GM12874 (cell line): ENCODE measurements at regions not wholly inside any gene's neighbourhood (a gene's known extent, or its start where the extent isn't known, plus 50 kb on each side); places are given as distances from the start of the nearest gene placed in this dataset.

Experiments
- CTCF ChIP-seq: IDR thresholded peaks from 2 replicates; pipeline ENCODE4 v1.5.1; 2011; ENCODE audit warnings: low read depth, mild to moderate bottlenecking, control low read depth, low read length, moderate library complexity; ENCODE audit not compliant: insufficient read depth

GRCh38 chr2:16885027-16885426 lies 219.4 kb upstream of the CYRIA start:
- TF ChIP-seq CTCF: no peak

GRCh38 chr2:16882706-16883105 lies 217.1 kb upstream of the CYRIA start:
- TF ChIP-seq CTCF: no peak

- TF ChIP-seq CTCF: no peak
These were observed 215.5 kb upstream of the CYRIA start for GRCh38 chr2:16881122-16881521.

- TF ChIP-seq CTCF: no peak
These were observed 205.8 kb upstream of the CYRIA start for GRCh38 chr2:16871411-16871810.

GRCh38 chr2:16870491-16871076 lies 204.9 kb upstream of the CYRIA start:
- no peak for TF ChIP-seq CTCF

GRCh38 chr2:16869711-16870110 lies 204.1 kb upstream of the CYRIA start:
- no peak for TF ChIP-seq CTCF

- TF ChIP-seq CTCF: no peak
These were observed 196.8 kb upstream of the CYRIA start for GRCh38 chr2:16862471-16862870.
